A549 (cell line): ENCODE measurements at regions not wholly inside any gene's neighbourhood (a gene's known extent, or its start where the extent isn't known, plus 50 kb on each side); places are given as distances from the start of the nearest gene placed in this dataset.
A peak's percentile ranks its signal among the peaks of the same experiment; 100 is the strongest.

Experiments
- ATAC-seq, 2 experiments: fragments of 200-7000 bp in 1 of 2; fragments of >200 bp in 1 of 2; cut with Nextera tagmentation in 1 of 2; cut with Tn5 transposase in 1 of 2; 3 replicates each; pipeline versions ENCODE4 v1.8.0 to v1.9.1; 2018 to 2020; ENCODE audit warnings: mild to moderate bottlenecking in 1 of 2, moderate library complexity in 1 of 2
- CTCF ChIA-PET: fragments of 300-600 bp; sonication (Branson Sonifier 250); formaldehyde crosslinking; extraction: SDS; loops from one replicate; lab custom pipeline; 2021; ENCODE audit warnings: antibody characterized with exemption, inconsistent platforms; lab: Yijun Ruan, JAX
- POLR2A ChIA-PET: fragments of 350-600 bp; formaldehyde crosslinking; extraction: SDS; loops from one replicate; lab custom pipeline; 2021; ENCODE audit warnings: antibody characterized with exemption, inconsistent platforms; lab: Yijun Ruan, JAX
- DNase-seq, 2 experiments: peaks; one replicate each; pipeline versions ENCODE4 v3.0.0 to v3.0.0-alpha.2; 2011 to 2016; ENCODE audit warnings: low read depth in 1 of 2, low spot score in 1 of 2
- FAIRE-seq: peaks from 2 replicates; lab custom pipeline; 2011; peaks lifted over from hg19 to GRCh38; lab: Jason Lieb, UNC
- H3K27ac ChIP-seq, 2 experiments: fragments of >200 bp; sonication (Bioruptor Twin); formaldehyde crosslinking; 3 replicates each; pipeline ENCODE4 v1.5.1; 2016 to 2017
- H3K4me1 ChIP-seq: fragments of >200 bp; sonication (Bioruptor Twin); formaldehyde crosslinking; 3 replicates; pipeline ENCODE4 v1.6.1; 2016
- H3K4me2 ChIP-seq: fragments of >200 bp; sonication (Bioruptor Twin); formaldehyde crosslinking; 3 replicates; pipeline ENCODE4 v1.6.1; 2016
- H3K4me3 ChIP-seq: fragments of >200 bp; sonication (Bioruptor Twin); formaldehyde crosslinking; 3 replicates; pipeline ENCODE4 v1.5.1; 2016
- H3K9me3 ChIP-seq: fragments of >200 bp; sonication (Bioruptor Twin); formaldehyde crosslinking; 3 replicates; pipeline ENCODE4 v1.6.1; 2016
- CBX2 ChIP-seq: fragments of 200-600 bp; sonication (generic); IDR thresholded peaks from 2 replicates; pipeline ENCODE4 v1.6.1; 2016; ENCODE audit warnings: low read depth, mild to moderate bottlenecking, borderline replicate concordance
- CBX8 ChIP-seq: fragments of 200-600 bp; sonication (generic); IDR thresholded peaks from 2 replicates; pipeline ENCODE4 v1.6.1; 2016
- CEBPB ChIP-seq, 2 experiments: fragments of >200 bp in 1 of 2; sonication (Bioruptor Twin) in 1 of 2; formaldehyde crosslinking in 1 of 2; IDR thresholded peaks; 2 replicates each; pipeline ENCODE4 v1.6.1; 2012 to 2016
- E2F6 ChIP-seq: IDR thresholded peaks from 2 replicates; pipeline ENCODE4 v1.6.1; 2012; ENCODE audit warnings: low read depth, borderline replicate concordance
- EHF ChIP-seq: fragments of 250-450 bp; sonication (Bioruptor Pico); IDR thresholded peaks from 2 replicates; pipeline ENCODE4 v1.5.0; 2020; ENCODE audit warnings: mild to moderate bottlenecking
- FOSB ChIP-seq: fragments of 250-450 bp; sonication (Bioruptor Pico); IDR thresholded peaks from 2 replicates; pipeline ENCODE4 v1.5.0; 2020; ENCODE audit warnings: mild to moderate bottlenecking, moderate library complexity
- FOSL2 ChIP-seq, 2 experiments: fragments of 450-650 bp in 1 of 2; fragments of >200 bp in 1 of 2; sonication (Bioruptor Twin) in 1 of 2; formaldehyde crosslinking; IDR thresholded peaks; 2 replicates each; pipeline versions ENCODE4 v1.5.0 to v1.6.1; 2016 to 2020; ENCODE audit warnings: mild to moderate bottlenecking in 1 of 2, moderate library complexity in 1 of 2
- FOXS1 ChIP-seq: fragments of 250-450 bp; sonication (Bioruptor Pico); IDR thresholded peaks from 2 replicates; pipeline ENCODE4 v1.5.0; 2020; ENCODE audit warnings: mild to moderate bottlenecking, moderate library complexity
- GATA3 ChIP-seq: IDR thresholded peaks from 2 replicates; pipeline ENCODE4 v1.6.1; 2012; ENCODE audit warnings: borderline replicate concordance
- HES2 ChIP-seq: fragments of >200 bp; sonication (Bioruptor Twin); formaldehyde crosslinking; IDR thresholded peaks from 2 replicates; pipeline ENCODE4 v1.6.1; 2016
- HEYL ChIP-seq: fragments of 250-450 bp; sonication (Bioruptor Pico); IDR thresholded peaks from 2 replicates; pipeline ENCODE4 v1.8.0; 2021; ENCODE audit warnings: mild to moderate bottlenecking, moderate library complexity
- HOXA7 ChIP-seq: fragments of 250-450 bp; sonication (Bioruptor Pico); IDR thresholded peaks from 2 replicates; pipeline ENCODE4 v1.5.0; 2020; ENCODE audit warnings: mild to moderate bottlenecking, moderate library complexity
- HOXB13 ChIP-seq: fragments of 250-450 bp; sonication (Bioruptor Pico); IDR thresholded peaks from 2 replicates; pipeline ENCODE4 v1.5.0; 2020; ENCODE audit warnings: low read depth, mild to moderate bottlenecking, moderate library complexity
- HOXB5 ChIP-seq: fragments of 250-450 bp; sonication (Bioruptor Pico); IDR thresholded peaks from 2 replicates; pipeline ENCODE4 v1.5.0; 2020; ENCODE audit warnings: mild to moderate bottlenecking, moderate library complexity
- JUN ChIP-seq, 2 experiments: fragments of >200 bp; sonication (Bioruptor Twin); formaldehyde crosslinking; IDR thresholded peaks; 2 replicates in 1 of 2; 3 replicates in 1 of 2; pipeline ENCODE4 v1.6.1; 2016 to 2017
- KDM1A ChIP-seq: fragments of 200-600 bp; sonication (generic); IDR thresholded peaks from 2 replicates; pipeline ENCODE4 v1.6.1; 2016; ENCODE audit warnings: low read depth, mild to moderate bottlenecking
- MAX ChIP-seq: IDR thresholded peaks from 2 replicates; pipeline ENCODE4 v1.6.1; 2012
- NPAS2 ChIP-seq: fragments of 250-450 bp; sonication (Bioruptor Pico); IDR thresholded peaks from 2 replicates; pipeline ENCODE4 v1.8.0; 2022; ENCODE audit warnings: mild to moderate bottlenecking, moderate library complexity, borderline replicate concordance
- POLR2AphosphoS2 ChIP-seq: conservative IDR thresholded peaks from 2 replicates; pipeline ENCODE4 v1.6.1; 2012; ENCODE audit warnings: low read length, improper control_type of control experiment, inconsistent platforms
- RAD21 ChIP-seq, 2 experiments: fragments of >200 bp in 1 of 2; sonication (Bioruptor Twin) in 1 of 2; formaldehyde crosslinking in 1 of 2; IDR thresholded peaks in 1 of 2; conservative IDR thresholded peaks in 1 of 2; 2 replicates in 1 of 2; 3 replicates in 1 of 2; pipeline ENCODE4 v1.6.1; 2012 to 2018; ENCODE audit warnings: inconsistent platforms in 1 of 2
- RARB ChIP-seq: fragments of 250-450 bp; sonication (Bioruptor Pico); IDR thresholded peaks from 2 replicates; pipeline ENCODE4 v1.8.0; 2021; ENCODE audit warnings: mild to moderate bottlenecking, moderate library complexity
- TFCP2L1 ChIP-seq: fragments of 250-450 bp; sonication (Bioruptor Pico); IDR thresholded peaks from 2 replicates; pipeline ENCODE4 v1.5.0; 2021; ENCODE audit warnings: mild to moderate bottlenecking
- TP53 ChIP-seq: fragments of 250-450 bp; sonication (Bioruptor Pico); IDR thresholded peaks from 2 replicates; pipeline ENCODE4 v1.5.0; 2021; ENCODE audit warnings: mild to moderate bottlenecking, moderate library complexity
- USF2 ChIP-seq: fragments of 450-650 bp; IDR thresholded peaks from 2 replicates; pipeline ENCODE4 v1.6.1; 2014; ENCODE audit warnings: antibody characterized with exemption
- ZC3H11A ChIP-seq: fragments of 450-650 bp; IDR thresholded peaks from 2 replicates; pipeline ENCODE4 v1.6.1; 2014; ENCODE audit warnings: antibody characterized with exemption, mild to moderate bottlenecking
- ZNF302 ChIP-seq: fragments of 250-450 bp; sonication (Bioruptor Pico); IDR thresholded peaks from 2 replicates; pipeline ENCODE4 v1.9.0; 2021; ENCODE audit warnings: inconsistent platforms, mild to moderate bottlenecking, moderate library complexity
- ZSCAN20 ChIP-seq: fragments of 250-450 bp; sonication (Bioruptor Pico); IDR thresholded peaks from 2 replicates; pipeline ENCODE4 v1.8.0; 2022; ENCODE audit warnings: mild to moderate bottlenecking, moderate library complexity
- WGBS: methylation state at CpG from one replicate; pipeline ENCODE4 v1.1.6; 2017; ENCODE audit errors: missing lambda C conversion rate; 5-methylcytosine and 5-hydroxymethylcytosine counted together

GRCh38 chr13:109348519-109349258 is 437.7 kb downstream of the IRS2 start:
- ATAC-seq (peak in 1 of 2 experiments; percentile 40; a peak in 1 of 6 replicates), FAIRE-seq (no peak), DNase-seq (peak in 1 of 2 experiments; percentile 10)
- CTCF ChIA-PET: no interaction called here
- H3K4me3 ChIP-seq: no peak overlapping the region
- H3K27ac ChIP-seq: peak overlapping the region in 1 of 2 experiments; percentile 37; a peak in 1 of 6 replicates
- peaks cover 34% of the 10 kb centered on the region for H3K4me1 ChIP-seq
- no peaks in the 10 kb centered on the region for H3K9me3 ChIP-seq
- 2% methylated on average over 3 of the region's 3 CpGs for WGBS
- TF ChIP-seq FOSL2 (IDR thresholded peaks at IDR 0.05): 0 out of 2 replicates have a peak, but pooled peaks have one; percentile 8
- TF ChIP-seq FOSL2 (CRISPR knock-in tag; IDR thresholded peaks at IDR 0.05): peak; percentile 58
- TF ChIP-seq FOXS1 (CRISPR knock-in tag): no peak
- POLR2A ChIA-PET: no interaction called here
- peak overlapping the region; percentile 54 for H3K4me2 ChIP-seq

- peak overlapping the region in 1 of 2 experiments; percentile 76; a peak in 2 of 6 replicates for H3K27ac ChIP-seq
- H3K4me1 ChIP-seq: peaks cover 34% of the 10 kb centered on the region
- TF ChIP-seq RARB (CRISPR knock-in tag): no peak
- no peak for TF ChIP-seq HOXA7 (CRISPR knock-in tag)
- TF ChIP-seq TP53: no peak
- TF ChIP-seq HES2: no peak
- no peak for TF ChIP-seq FOXS1 (CRISPR knock-in tag)
- TF ChIP-seq RAD21 (conservative IDR thresholded peaks at IDR 0.05 in 1 of 2, IDR thresholded peaks at IDR 0.05 in 1 of 2): no peak
- no peak for TF ChIP-seq ZC3H11A
- TF ChIP-seq CBX8: no peak
- no peak for TF ChIP-seq USF2
- TF ChIP-seq HOXB5 (CRISPR knock-in tag): no peak
- no peak overlapping the region for H3K4me3 ChIP-seq
- ChIA-PET CTCF (interaction anchor here (1.1 to 1.3 kb wide), 2 partner anchors 9 to 682 kb away, joined by 3 to 4 read pairs; no protein-coding TSS in a partner anchor), POLR2A (no interaction called here)
- no peak for ATAC-seq
- H3K9me3 ChIP-seq: no peaks in the 10 kb centered on the region
- no peak for FAIRE-seq
- WGBS: 93% methylated on average over 2 of the region's 2 CpGs
- DNase-seq: no peak
- H3K4me2 ChIP-seq: no peak overlapping the region
Observed at GRCh38 chr13:109346060-109346459, 440.3 kb downstream of the IRS2 start.

- DNase-seq: no peak
- H3K4me3 ChIP-seq: no peak overlapping the region
- 91% methylated on average over 5 of the region's 5 CpGs for WGBS
- H3K4me1 ChIP-seq: peaks cover 34% of the 10 kb centered on the region
- ChIA-PET POLR2A (no interaction called here), CTCF (interaction anchor here (1.1 to 1.3 kb wide), 2 partner anchors 9 to 683 kb away, joined by 3 to 4 read pairs; no protein-coding TSS in a partner anchor)
- no peak for FAIRE-seq
- H3K27ac ChIP-seq: peak overlapping the region; percentile 67 to 76; a peak in 4 of 6 replicates
- no peak overlapping the region; the same call in 2 of the 3 replicates for H3K4me2 ChIP-seq
- no peak; a peak in 1 of 6 replicates for ATAC-seq
- TF ChIP-seq MAX: no peak
- no peak for TF ChIP-seq GATA3
- TF ChIP-seq HOXB13 (CRISPR knock-in tag): no peak
- no peak for TF ChIP-seq CEBPB (IDR thresholded peaks at IDR 0.05)
- no peak for TF ChIP-seq HEYL (CRISPR knock-in tag)
- no peak for TF ChIP-seq CBX8
- no peak for TF ChIP-seq POLR2AphosphoS2
- no peak for TF ChIP-seq FOSB
- no peak for TF ChIP-seq JUN (IDR thresholded peaks at IDR 0.05)
- TF ChIP-seq HOXA7 (CRISPR knock-in tag): no peak
- no peak for TF ChIP-seq KDM1A
- TF ChIP-seq TP53: no peak
- no peak for TF ChIP-seq EHF (CRISPR knock-in tag)
- TF ChIP-seq E2F6: no peak
- no peak for TF ChIP-seq ZNF302
- no peak for TF ChIP-seq NPAS2 (CRISPR knock-in tag)
- TF ChIP-seq TFCP2L1 (CRISPR knock-in tag): no peak
- no peak for TF ChIP-seq ZSCAN20 (CRISPR knock-in tag)
- TF ChIP-seq CBX2: no peak
- H3K9me3 ChIP-seq: no peaks in the 10 kb centered on the region
Observed at GRCh38 chr13:109345433-109345941, 440.9 kb downstream of the IRS2 start.
